Prostate gland (tissue), 2 donors: ENCODE measurements at regions not wholly inside any gene's neighbourhood (a gene's known extent, or its start where the extent isn't known, plus 50 kb on each side); places are given as distances from the start of the nearest gene placed in this dataset.
A peak's percentile ranks its signal among the peaks of the same experiment; 100 is the strongest.

Experiments
- DNase-seq: peaks from one replicate; pipeline ENCODE4 v3.0.0-alpha.2; 2019; ENCODE audit warnings: low spot score
- H3K27ac ChIP-seq, 2 donors: fragments of 200-600 bp; sonication (generic); 2 replicates each; pipeline ENCODE4 v1.5.1; 2017 to 2019
- H3K27me3 ChIP-seq: fragments of 200-600 bp; sonication (generic); replicated peaks from 2 replicates; pipeline ENCODE4 v1.5.1; 2019; ENCODE audit not compliant: insufficient read depth
- H3K36me3 ChIP-seq, 2 donors: fragments of 200-600 bp; sonication (generic); 1 replicate in 1 of 2; 2 replicates in 1 of 2; pipeline versions ENCODE4 v1.5.1 to v1.8.1; 2017 to 2019
- H3K4me1 ChIP-seq: fragments of 200-600 bp; sonication (generic); replicated peaks from 2 replicates; pipeline ENCODE4 v1.5.1; 2019
- H3K4me3 ChIP-seq, 2 donors: fragments of 200-600 bp; sonication (generic); 2 replicates each; pipeline ENCODE4 v1.5.1; 2017 to 2019
- H3K9me3 ChIP-seq: fragments of 200-600 bp; sonication (generic); 2 replicates; pipeline ENCODE4 v1.5.1; 2017
- CTCF ChIP-seq, 4 experiments: fragments of 200-600 bp in 2 of 4; fragments of 450-650 bp in 2 of 4; sonication (generic) in 2 of 4; IDR thresholded peaks; 1 replicate in 3 of 4; 2 replicates in 1 of 4; pipeline ENCODE4 v1.5.1; 2016 to 2019; ENCODE audit warnings: antibody characterized with exemption in 4 of 4, mild to moderate bottlenecking in 2 of 4, moderate library complexity in 2 of 4
- POLR2A ChIP-seq: fragments of 450-650 bp; IDR thresholded peaks from one replicate; pipeline ENCODE4 v1.6.1; 2016; ENCODE audit warnings: antibody characterized with exemption, mild to moderate bottlenecking
- POLR2AphosphoS5 ChIP-seq: sonication (generic); formaldehyde crosslinking; IDR thresholded peaks from one replicate; pipeline ENCODE4 v1.6.1; 2017; ENCODE audit warnings: antibody characterized with exemption
- WGBS: methylation state at CpG from one replicate; pipeline ENCODE4 v1.1.5; 2018; 5-methylcytosine and 5-hydroxymethylcytosine counted together
- intact Hi-C: fragments of 100-400 bp; cut with DNase I; formaldehyde crosslinking; loops from one replicate; pipeline ENCODE4 v1.14.2; 2022

- no peak for TF ChIP-seq POLR2A
- TF ChIP-seq CTCF (IDR thresholded peaks at IDR 0.05), result no peak
- no peak for TF ChIP-seq POLR2AphosphoS5
- H3K4me3 ChIP-seq, result no peak overlapping the region
- intact Hi-C loops, result loop anchor here (10.0 kb wide), 1 partner anchor 632 kb away; no protein-coding TSS in a partner anchor
- 96% methylated on average over 1 of the region's 1 CpG for WGBS
- H3K9me3 ChIP-seq, result no peaks in the 10 kb centered on the region
- no peak for DNase-seq
- H3K27me3 ChIP-seq, result no peaks in the 10 kb centered on the region
- no peak overlapping the region for H3K27ac ChIP-seq
- H3K4me1 ChIP-seq, result no peaks in the 10 kb centered on the region
- H3K36me3 ChIP-seq, result no peaks in the 10 kb centered on the region
Observed at GRCh38 chr5:54886866-54887265, 98.5 kb downstream of the ESM1 start.

GRCh38 chr5:54885636-54886035 is 99.8 kb downstream of the ESM1 start:
- DNase-seq, result no peak
- H3K4me1 ChIP-seq, result no peaks in the 10 kb centered on the region
- WGBS, result 97% methylated on average over 3 of the region's 3 CpGs
- H3K4me3 ChIP-seq, result no peak overlapping the region
- H3K27me3 ChIP-seq, result no peaks in the 10 kb centered on the region
- no peaks in the 10 kb centered on the region for H3K9me3 ChIP-seq
- TF ChIP-seq POLR2AphosphoS5 (no peak), POLR2A (no peak), CTCF (IDR thresholded peaks at IDR 0.05) (no peak)
- no peak overlapping the region for H3K27ac ChIP-seq
- H3K36me3 ChIP-seq, result no peaks in the 10 kb centered on the region
- intact Hi-C loops, result loop anchor here (10.0 kb wide), 1 partner anchor 631 kb away; no protein-coding TSS in a partner anchor

- Histone ChIP-seq H3K4me3 (peak overlapping the region; percentile 35 to 37), H3K27ac (no peak overlapping the region), H3K27me3 (no peaks in the 10 kb centered on the region), H3K36me3 (no peaks in the 10 kb centered on the region), H3K4me1 (no peaks in the 10 kb centered on the region), H3K9me3 (no peaks in the 10 kb centered on the region)
- TF ChIP-seq POLR2A, result no peak
- intact Hi-C loops, result loop anchor here (10.0 kb wide), 1 partner anchor 629 kb away; no protein-coding TSS in a partner anchor
- 28% methylated on average over 18 of the region's 18 CpGs for WGBS
- DNase-seq, result no peak
Observed at GRCh38 chr5:54884195-54884536, 101.2 kb downstream of the ESM1 start.

- Histone ChIP-seq H3K4me3 (peak overlapping the region; percentile 35 to 37), H3K27ac (no peak overlapping the region), H3K36me3 (no peaks in the 10 kb centered on the region), H3K27me3 (no peaks in the 10 kb centered on the region), H3K9me3 (no peaks in the 10 kb centered on the region), H3K4me1 (no peaks in the 10 kb centered on the region)
- intact Hi-C loops, result loop anchor here (10.0 kb wide), 1 partner anchor 629 kb away; no protein-coding TSS in a partner anchor
- DNase-seq, result peak; percentile 57
- under 1% methylated on average over 39 of the region's 75 CpGs for WGBS
- TF ChIP-seq POLR2AphosphoS5 (peak; percentile 59), CTCF (IDR thresholded peaks at IDR 0.05) (no peak)
Observed at GRCh38 chr5:54883374-54884194, 101.8 kb downstream of the ESM1 start.

GRCh38 chr5:54882841-54883240 is 102.6 kb downstream of the ESM1 start:
- DNase-seq, result no peak
- 86% methylated on average over 8 of the region's 8 CpGs for WGBS
- Histone ChIP-seq H3K4me3 (no peak overlapping the region), H3K4me1 (no peaks in the 10 kb centered on the region), H3K27ac (no peak overlapping the region), H3K9me3 (no peaks in the 10 kb centered on the region), H3K27me3 (no peaks in the 10 kb centered on the region), H3K36me3 (no peaks in the 10 kb centered on the region)
- no peak for TF ChIP-seq CTCF (IDR thresholded peaks at IDR 0.05)
- TF ChIP-seq POLR2A, result no peak
- TF ChIP-seq POLR2AphosphoS5, result no peak
- intact Hi-C loops, result loop anchor here (10.0 kb wide), 1 partner anchor 628 kb away; no protein-coding TSS in a partner anchor
